Activated naive CD4-positive, alpha-beta T cell treated with anti-CD3 and anti-CD28 coated beads, Interleukin-2, amount 50 U/mL, for 16 hours (primary cell): ENCODE measurements at regions not wholly inside any gene's neighbourhood (a gene's known extent, or its start where the extent isn't known, plus 50 kb on each side); places are given as distances from the start of the nearest gene placed in this dataset.
"Not testable (repeated sequence)": the region's sequence is repeated elsewhere in the genome, so short reads cannot be mapped to it uniquely, and the experiment has no call there.

Source experiments
- DNase-seq: peaks from one replicate; pipeline ENCODE4 v3.0.0-alpha.2; 2020

DNA sequence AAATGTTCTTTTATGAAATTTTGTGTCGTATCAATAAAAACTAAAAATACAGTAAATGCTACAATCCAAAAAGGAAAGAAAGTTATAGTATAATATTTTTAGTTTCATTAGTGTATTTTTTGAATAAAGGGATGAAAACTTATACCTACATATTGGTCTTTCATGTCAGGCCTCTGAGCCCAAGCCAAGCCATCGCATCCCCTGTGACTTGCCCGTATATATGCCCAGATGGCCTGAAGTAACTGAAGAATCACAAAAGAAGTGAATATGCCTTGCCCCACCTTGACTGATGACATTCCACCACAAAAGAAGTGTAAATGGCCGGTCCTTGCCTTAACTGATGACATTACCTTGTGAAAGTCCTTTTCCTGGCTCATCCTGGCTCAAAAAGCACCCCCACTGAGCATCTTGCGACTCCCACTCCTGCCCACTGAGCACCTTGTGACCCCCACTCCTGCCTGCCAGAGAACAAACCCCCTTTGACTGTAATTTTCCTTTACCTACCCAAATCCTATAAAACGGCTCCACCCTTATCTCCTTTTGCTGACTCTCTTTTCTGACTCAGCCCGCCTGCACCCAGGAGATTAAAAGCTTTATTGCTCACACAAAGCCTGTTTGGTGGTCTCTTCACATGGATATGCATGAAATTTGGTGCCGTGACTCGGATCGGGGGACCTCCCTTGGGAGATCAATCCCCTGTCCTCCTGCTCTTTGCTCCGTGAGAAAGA, 108.2 kb upstream of the PELI1 start:
- not testable (repeated sequence) for DNase-seq

- not testable (repeated sequence) for DNase-seq
Observed at GRCh38 chr2:64253421-64253820, 109.2 kb upstream of the PELI1 start.

- DNase-seq = no peak
Observed at GRCh38 chr2:64258566-64258965, 114.3 kb upstream of the PELI1 start.

- DNase-seq = no peak
Observed at GRCh38 chr2:64259312-64259711, 115.1 kb upstream of the PELI1 start.

DNA sequence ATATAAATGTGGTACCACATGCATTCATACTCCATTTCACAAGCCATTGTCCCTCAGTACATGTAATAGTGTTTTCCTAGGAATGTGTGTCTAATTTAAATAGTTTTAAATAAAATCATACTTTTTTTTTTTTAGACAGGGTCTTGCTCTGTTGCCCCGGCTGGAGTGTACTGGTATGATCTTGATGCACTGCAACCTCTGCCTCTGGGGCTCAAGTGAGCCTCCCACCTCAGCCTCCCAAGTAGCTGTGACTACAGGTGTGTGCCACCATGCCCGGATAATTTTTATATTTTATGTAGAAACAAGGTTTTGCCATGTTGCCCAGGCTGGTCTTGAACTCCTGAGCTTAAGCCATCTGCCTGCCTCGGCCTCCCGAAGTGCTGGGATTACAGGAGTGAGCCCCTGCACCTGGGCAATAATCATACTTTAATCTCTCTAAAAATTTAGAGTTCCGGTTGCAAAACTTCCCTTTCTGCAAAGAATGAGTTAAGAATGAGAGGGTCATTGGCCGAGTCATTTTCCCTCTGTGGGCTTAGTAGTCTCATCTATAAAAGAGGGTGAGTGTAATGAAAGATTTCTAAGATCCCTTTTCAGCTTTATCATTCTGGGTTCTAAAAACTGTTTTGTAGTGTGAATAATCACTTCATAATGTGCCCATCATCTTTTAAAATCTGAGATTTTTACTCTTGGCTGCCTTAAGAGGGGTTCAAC, 116.0 kb upstream of the PELI1 start:
- no peak for DNase-seq

DNA sequence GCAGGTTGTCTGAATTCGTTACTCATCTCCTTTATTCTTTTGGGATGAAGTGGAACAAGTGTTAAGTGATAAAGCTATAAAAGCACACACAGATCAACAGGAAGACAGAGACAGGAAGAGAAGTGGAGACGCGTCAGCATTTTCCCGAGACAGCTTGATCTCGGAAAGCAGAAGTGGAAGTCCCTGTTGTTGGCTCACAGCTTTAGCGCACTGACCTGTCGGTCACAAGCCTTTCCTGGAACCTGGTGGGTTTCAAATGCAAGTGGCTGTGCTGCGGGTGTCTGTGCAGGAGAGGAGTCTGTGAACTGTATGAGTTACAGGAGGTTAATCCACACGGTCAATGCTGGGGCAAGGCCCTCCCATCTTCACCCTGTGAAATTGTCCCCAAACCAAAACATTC, 116.6 kb upstream of the PELI1 start:
- no peak for DNase-seq

GRCh38 chr2:64262071-64262470, 117.9 kb upstream of the PELI1 start:
- DNase-seq = no peak

- no peak for DNase-seq
Observed at GRCh38 chr2:64262816-64263215, 118.6 kb upstream of the PELI1 start.

GRCh38 chr2:64263315-64263714, 119.1 kb upstream of the PELI1 start:
- no peak for DNase-seq

DNA sequence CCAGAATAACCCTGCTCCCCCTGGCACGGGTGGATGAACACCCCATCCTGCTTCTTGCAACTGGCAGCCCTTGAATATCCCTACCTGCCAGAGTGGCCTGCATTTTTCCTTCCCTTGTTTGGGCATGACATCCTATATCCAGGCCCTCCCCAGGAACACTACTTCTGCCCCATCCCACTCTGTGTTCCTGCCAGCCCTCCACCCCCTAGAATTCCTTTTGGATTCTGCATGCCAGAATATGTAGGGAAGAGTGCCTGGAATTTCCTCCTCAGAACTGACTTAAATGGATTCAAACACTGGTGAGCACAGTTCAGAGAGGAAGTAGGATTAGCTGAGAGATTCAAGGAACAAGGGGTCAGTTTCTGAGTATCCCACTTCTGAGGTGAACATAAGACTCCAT, 123.5 kb upstream of the PELI1 start:
- DNase-seq = no peak

GRCh38 chr2:64268330-64269048, 124.3 kb upstream of the PELI1 start:
- DNase-seq = no peak

DNA sequence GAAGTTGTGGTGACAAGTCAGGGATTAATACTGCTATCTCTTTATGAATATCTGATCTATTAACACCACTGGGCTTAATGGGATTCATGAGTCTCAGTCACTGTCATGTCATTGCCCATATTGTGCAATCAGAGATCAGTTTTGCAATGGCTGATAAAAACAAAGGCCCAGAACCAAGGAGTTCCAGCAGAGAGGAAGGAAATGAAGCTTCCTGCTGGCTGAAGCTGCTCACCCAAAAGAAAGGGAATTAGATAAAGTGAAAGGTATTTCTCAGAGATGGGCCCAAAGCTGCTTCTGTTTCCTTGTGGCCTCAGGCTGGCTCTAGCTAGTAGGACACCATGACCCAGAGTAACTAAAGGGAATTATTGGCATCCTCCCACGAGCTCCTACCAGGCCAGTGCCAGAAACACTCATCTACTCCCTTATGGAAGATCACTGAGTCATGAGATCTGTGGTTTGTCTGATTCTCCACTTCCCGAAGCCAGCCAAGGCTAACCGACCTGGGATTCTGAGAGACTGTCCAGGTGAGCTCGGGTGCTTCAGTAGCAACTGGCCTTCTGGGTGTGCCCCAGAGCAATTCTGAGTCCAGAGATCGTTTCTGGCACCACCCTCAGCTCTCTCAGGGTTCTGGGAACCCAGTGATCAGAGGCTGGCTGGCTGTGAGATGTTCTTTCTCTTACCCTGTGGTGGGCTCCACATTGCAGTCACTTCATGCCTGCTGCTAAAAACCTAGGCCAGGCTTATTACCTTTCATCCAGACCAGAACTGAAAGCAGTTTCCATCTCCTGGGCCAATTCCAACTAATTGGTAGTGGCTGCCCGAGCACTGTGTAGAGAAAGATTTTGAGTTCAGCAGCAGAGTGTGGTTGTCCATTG, 129.5 kb upstream of the PELI1 start:
- DNase-seq = no peak

DNA sequence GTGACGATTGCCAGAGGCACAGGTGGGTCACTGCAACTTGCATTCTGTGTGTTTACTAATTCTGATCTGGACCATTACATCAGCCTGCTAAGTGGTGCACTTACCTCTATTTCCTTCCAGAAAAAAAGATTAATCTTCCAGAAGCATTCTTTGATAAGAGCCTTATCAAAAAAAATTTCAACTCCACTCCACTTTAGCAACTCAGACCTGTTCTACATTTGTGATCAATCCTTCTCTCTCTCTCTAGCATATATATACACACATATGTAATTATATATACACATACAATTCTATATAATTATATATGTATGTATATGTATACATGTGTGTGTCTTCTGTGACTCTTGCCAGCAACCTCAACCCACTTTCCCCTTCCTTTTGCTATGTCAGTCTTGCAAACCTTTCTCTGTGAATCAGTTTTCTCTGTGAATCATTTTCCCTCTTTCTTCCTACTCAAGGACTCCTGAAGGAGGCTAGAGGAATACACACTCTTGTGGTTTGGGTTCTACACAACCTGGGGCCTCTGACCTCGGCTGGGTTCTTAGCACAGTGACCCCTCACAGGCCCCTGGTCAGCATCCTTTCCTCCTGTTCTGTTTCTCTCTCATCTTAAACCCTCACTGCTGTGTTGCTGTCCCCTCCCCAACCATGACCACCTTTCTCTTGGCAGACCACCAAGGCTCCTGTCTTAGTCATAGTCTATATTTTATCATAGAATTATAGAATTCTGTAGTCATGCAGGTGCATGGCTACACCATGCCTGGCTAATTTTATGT, 130.4 kb upstream of the PELI1 start:
- DNase-seq = no peak

DNA sequence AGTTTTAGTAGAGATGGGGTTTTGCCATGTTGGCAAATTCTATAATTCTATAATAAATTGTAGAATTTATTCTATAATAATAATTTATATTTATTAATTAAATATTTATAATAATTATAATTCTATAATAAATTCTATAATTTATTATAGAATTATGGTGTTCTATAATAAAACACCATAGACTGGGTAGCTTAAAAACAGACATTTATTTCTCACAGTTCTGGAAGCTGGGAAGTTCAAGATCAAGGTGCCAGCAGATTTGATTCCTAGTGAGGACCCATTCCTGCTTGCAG, 130.9 kb upstream of the PELI1 start:
- no peak for DNase-seq

DNA sequence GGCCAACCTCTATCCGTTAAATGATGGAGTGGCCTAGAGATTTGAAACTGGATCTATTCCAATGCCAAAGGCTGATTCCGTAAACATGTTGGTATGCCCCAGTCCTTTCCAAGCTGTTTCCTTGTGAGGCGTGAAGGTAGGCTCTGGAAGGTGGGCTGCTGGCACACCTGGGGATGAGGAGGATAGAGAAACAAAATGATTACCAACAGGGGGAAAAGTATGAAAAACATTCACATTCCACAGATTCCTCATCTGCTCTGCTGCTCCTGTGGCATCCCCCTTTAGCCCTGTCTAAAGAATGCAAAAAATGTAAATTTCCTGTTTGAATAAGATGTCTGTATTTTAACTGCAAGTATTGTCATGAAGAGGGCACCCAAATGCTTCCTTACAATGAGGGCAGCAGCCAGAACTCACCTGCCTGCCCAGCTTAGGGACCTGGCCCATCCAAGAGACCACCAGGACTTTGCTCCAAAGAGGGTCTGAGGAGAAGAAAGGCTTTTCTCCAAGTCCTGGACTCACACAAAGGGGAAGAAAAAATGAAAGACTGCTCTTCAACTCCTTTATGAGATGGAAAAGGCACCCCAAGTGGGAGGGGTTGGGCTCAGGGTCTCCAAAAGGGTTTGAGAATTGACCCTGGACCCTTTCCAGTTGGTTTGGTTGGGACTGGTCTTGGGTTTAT, 132.3 kb upstream of the PELI1 start:
- DNase-seq = no peak

- no peak for DNase-seq
Observed at GRCh38 chr2:64277101-64277849, 133.1 kb upstream of the PELI1 start.

DNA sequence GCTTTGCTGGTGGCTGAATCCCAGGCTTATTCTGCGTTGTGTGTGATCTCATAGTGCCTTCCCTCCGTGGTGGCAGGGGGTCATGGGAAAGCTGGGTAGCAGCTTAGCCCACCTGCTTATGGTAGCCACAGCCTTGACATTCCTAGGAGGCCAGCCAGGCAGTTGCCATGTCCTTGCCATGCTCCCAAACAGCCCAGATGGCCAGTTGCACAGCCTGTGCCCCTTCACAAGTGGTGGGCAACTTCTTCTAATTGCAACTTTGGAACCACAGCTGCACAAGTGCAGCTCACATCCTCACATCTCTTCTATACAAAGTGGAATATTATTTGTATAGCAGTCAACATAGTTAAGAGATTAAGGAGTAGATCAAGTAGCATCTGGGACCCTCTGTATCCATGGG, 136.6 kb upstream of the PELI1 start:
- not testable (repeated sequence) for DNase-seq

DNA sequence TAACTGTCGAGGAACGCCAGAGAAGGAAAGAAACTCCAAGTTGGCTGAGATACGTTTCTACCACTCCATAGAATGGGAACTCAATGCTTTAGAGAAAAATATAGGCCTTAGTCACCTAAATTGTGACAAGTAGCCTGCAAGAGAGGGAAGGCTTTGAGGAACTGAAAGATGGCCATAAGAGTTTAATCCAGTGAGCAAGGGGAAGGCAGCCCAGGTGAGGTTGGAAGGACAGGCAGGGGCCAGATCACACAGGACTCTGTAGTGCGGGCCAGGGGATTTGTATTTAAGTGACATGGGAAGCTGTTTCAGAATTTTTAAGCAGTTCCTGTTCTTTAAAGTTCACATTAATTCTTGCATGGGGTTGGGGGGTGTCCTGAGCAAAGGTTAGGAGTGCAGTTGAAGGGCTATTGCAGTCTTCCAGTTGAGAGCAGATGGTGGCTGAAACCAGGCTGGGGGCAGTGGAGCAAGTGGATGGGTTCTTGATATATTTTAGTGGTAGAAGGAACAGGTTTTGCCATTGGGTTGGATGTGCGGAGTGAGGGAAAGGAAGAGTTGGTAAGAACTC, 138.9 kb upstream of the PELI1 start:
- no peak for DNase-seq

GRCh38 chr2:64283641-64284361, 139.6 kb upstream of the PELI1 start:
- DNase-seq = peak; percentile 30

GRCh38 chr2:64284751-64285150, 140.5 kb upstream of the PELI1 start:
- no peak for DNase-seq
